ENCODE measurements at regions not wholly inside any gene's neighbourhood (a gene's known extent, or its start where the extent isn't known, plus 50 kb on each side); places are given as distances from the start of the nearest gene placed in this dataset.

- Mint-ChIP-seq H3K9me3 (ENCODE audit: low read depth) (no peaks in the 10 kb centered on the region), H3K4me3 (ENCODE audit: low read depth) (no peak overlapping the region), H3K4me1 (ENCODE audit: low read depth) (peaks cover 8% of the 10 kb centered on the region), H3K36me3 (ENCODE audit: insufficient read depth) (peaks cover 5% of the 10 kb centered on the region), H3K27me3 (no peaks in the 10 kb centered on the region), H3K27ac (no peak overlapping the region)
- no peak for TF ChIP-seq CTCF (IDR thresholded peaks at IDR 0.05; ENCODE audit: unreplicated experiment)
- no peak for DNase-seq (ENCODE audit: low spot score, unreplicated experiment)
Observed at GRCh38 chr18:46260016-46260878, 156.1 kb downstream of the HAUS1 start.

GRCh38 chr18:46260879-46261143, 156.6 kb downstream of the HAUS1 start:
- TF ChIP-seq CTCF (IDR thresholded peaks at IDR 0.05; ENCODE audit: unreplicated experiment) = no peak
- no peak for DNase-seq (ENCODE audit: low spot score, unreplicated experiment)
- Mint-ChIP-seq H3K36me3 (ENCODE audit: insufficient read depth) (peaks cover 3% of the 10 kb centered on the region), H3K9me3 (ENCODE audit: low read depth) (no peaks in the 10 kb centered on the region), H3K4me1 (ENCODE audit: low read depth) (peaks cover 7% of the 10 kb centered on the region), H3K27ac (no peak overlapping the region), H3K4me3 (ENCODE audit: low read depth) (no peak overlapping the region), H3K27me3 (no peaks in the 10 kb centered on the region)

GRCh38 chr18:46261799-46262198, 157.6 kb downstream of the HAUS1 start:
- peaks cover 3% of the 10 kb centered on the region for H3K36me3 Mint-ChIP-seq (ENCODE audit: insufficient read depth)
- H3K27me3 Mint-ChIP-seq = no peaks in the 10 kb centered on the region
- TF ChIP-seq CTCF (IDR thresholded peaks at IDR 0.05; ENCODE audit: unreplicated experiment) = no peak
- no peak overlapping the region for H3K27ac Mint-ChIP-seq
- H3K4me1 Mint-ChIP-seq (ENCODE audit: low read depth) = peaks cover 4% of the 10 kb centered on the region
- DNase-seq (ENCODE audit: low spot score, unreplicated experiment) = no peak
- no peaks in the 10 kb centered on the region for H3K9me3 Mint-ChIP-seq (ENCODE audit: low read depth)
- H3K4me3 Mint-ChIP-seq (ENCODE audit: low read depth) = no peak overlapping the region

GRCh38 chr18:46262856-46263255, 158.7 kb downstream of the HAUS1 start:
- DNase-seq (ENCODE audit: low spot score, unreplicated experiment) = no peak
- Mint-ChIP-seq H3K4me1 (ENCODE audit: low read depth) (peaks cover 4% of the 10 kb centered on the region), H3K4me3 (ENCODE audit: low read depth) (no peak overlapping the region), H3K27me3 (no peaks in the 10 kb centered on the region), H3K27ac (peak overlapping the region; percentile 44), H3K36me3 (ENCODE audit: insufficient read depth) (peaks cover 3% of the 10 kb centered on the region), H3K9me3 (ENCODE audit: low read depth) (no peaks in the 10 kb centered on the region)
- no peak for TF ChIP-seq CTCF (IDR thresholded peaks at IDR 0.05; ENCODE audit: unreplicated experiment)

- H3K4me1 Mint-ChIP-seq (ENCODE audit: low read depth) = peaks cover 4% of the 10 kb centered on the region
- H3K4me3 Mint-ChIP-seq (ENCODE audit: low read depth) = no peak overlapping the region
- no peak overlapping the region for H3K27ac Mint-ChIP-seq
- no peak for TF ChIP-seq CTCF (IDR thresholded peaks at IDR 0.05; ENCODE audit: unreplicated experiment)
- H3K36me3 Mint-ChIP-seq (ENCODE audit: insufficient read depth) = peaks cover 3% of the 10 kb centered on the region
- DNase-seq (ENCODE audit: low spot score, unreplicated experiment) = no peak
- no peaks in the 10 kb centered on the region for H3K27me3 Mint-ChIP-seq
- H3K9me3 Mint-ChIP-seq (ENCODE audit: low read depth) = no peaks in the 10 kb centered on the region
Observed at GRCh38 chr18:46264255-46264654, 160.1 kb downstream of the HAUS1 start.

Data from progenitor cell of endocrine pancreas (in vitro differentiated cells).